ENCODE measurements at regions not wholly inside any gene's neighbourhood (a gene's known extent, or its start where the extent isn't known, plus 50 kb on each side); places are given as distances from the start of the nearest gene placed in this dataset.
A peak's percentile ranks its signal among the peaks of the same experiment; 100 is the strongest.

GRCh38 chr14:85205875-85206274 lies 324.1 kb upstream of the FLRT2 start:
- Histone ChIP-seq H3K9ac (no peak overlapping the region), H3K79me2 (ENCODE audit: insufficient read depth, low read depth) (no peaks in the 10 kb centered on the region), H3K27me3 (ENCODE audit: insufficient read depth, low read depth) (no peaks in the 10 kb centered on the region), H3K4me2 (no peak overlapping the region), H3K4me3 (IDR thresholded peaks at IDR 0.05; ENCODE audit: insufficient read depth, low read depth, low read length) (no peak overlapping the region), H4K20me1 (ENCODE audit: insufficient read depth) (no peaks in the 10 kb centered on the region), H3K27ac (no peak overlapping the region), H3K4me1 (ENCODE audit: low read depth, poor library complexity, severe bottlenecking) (no peaks in the 10 kb centered on the region), H3K36me3 (ENCODE audit: insufficient read depth) (no peaks in the 10 kb centered on the region), H2AFZ (ENCODE audit: low read depth) (no peak overlapping the region)
- TF ChIP-seq CTCF (conservative IDR thresholded peaks at IDR 0.05; ENCODE audit: low read depth, low read length) = no peak

GRCh38 chr14:85214471-85214870 lies 315.5 kb upstream of the FLRT2 start:
- no peak overlapping the region for H3K4me3 ChIP-seq (IDR thresholded peaks at IDR 0.05; ENCODE audit: insufficient read depth, low read depth, low read length)
- no peak for TF ChIP-seq CTCF (conservative IDR thresholded peaks at IDR 0.05; ENCODE audit: low read depth, low read length)
- no peaks in the 10 kb centered on the region for H4K20me1 ChIP-seq (ENCODE audit: insufficient read depth)
- no peak overlapping the region for H2AFZ ChIP-seq (ENCODE audit: low read depth)
- no peak overlapping the region for H3K9ac ChIP-seq
- no peak overlapping the region for H3K27ac ChIP-seq
- no peaks in the 10 kb centered on the region for H3K27me3 ChIP-seq (ENCODE audit: insufficient read depth, low read depth)
- H3K4me1 ChIP-seq (ENCODE audit: low read depth, poor library complexity, severe bottlenecking) = peaks cover 32% of the 10 kb centered on the region
- no peak overlapping the region for H3K4me2 ChIP-seq
- no peaks in the 10 kb centered on the region for H3K36me3 ChIP-seq (ENCODE audit: insufficient read depth)
- no peaks in the 10 kb centered on the region for H3K79me2 ChIP-seq (ENCODE audit: insufficient read depth, low read depth)

GRCh38 chr14:85217412-85217811 lies 312.5 kb upstream of the FLRT2 start:
- no peaks in the 10 kb centered on the region for H4K20me1 ChIP-seq (ENCODE audit: insufficient read depth)
- peaks cover 35% of the 10 kb centered on the region for H3K4me1 ChIP-seq (ENCODE audit: low read depth, poor library complexity, severe bottlenecking)
- no peak overlapping the region for H3K9ac ChIP-seq
- H3K27me3 ChIP-seq (ENCODE audit: insufficient read depth, low read depth) = no peaks in the 10 kb centered on the region
- H3K79me2 ChIP-seq (ENCODE audit: insufficient read depth, low read depth) = no peaks in the 10 kb centered on the region
- no peak overlapping the region for H3K4me2 ChIP-seq
- H3K36me3 ChIP-seq (ENCODE audit: insufficient read depth) = no peaks in the 10 kb centered on the region
- no peak for TF ChIP-seq CTCF (conservative IDR thresholded peaks at IDR 0.05; ENCODE audit: low read depth, low read length)
- H3K27ac ChIP-seq = no peak overlapping the region
- H3K4me3 ChIP-seq (IDR thresholded peaks at IDR 0.05; ENCODE audit: insufficient read depth, low read depth, low read length) = no peak overlapping the region
- H2AFZ ChIP-seq (ENCODE audit: low read depth) = no peak overlapping the region

- Histone ChIP-seq H3K36me3 (ENCODE audit: insufficient read depth) (no peaks in the 10 kb centered on the region), H2AFZ (ENCODE audit: low read depth) (peak overlapping the region; percentile 26; the same call in 1 of the 2 replicates), H3K27ac (peak overlapping the region; percentile 60; the same call in 1 of the 2 replicates), H3K9ac (no peak overlapping the region), H3K79me2 (ENCODE audit: insufficient read depth, low read depth) (no peaks in the 10 kb centered on the region), H4K20me1 (ENCODE audit: insufficient read depth) (no peaks in the 10 kb centered on the region), H3K4me3 (IDR thresholded peaks at IDR 0.05; ENCODE audit: insufficient read depth, low read depth, low read length) (no peak overlapping the region), H3K4me2 (no peak overlapping the region), H3K4me1 (ENCODE audit: low read depth, poor library complexity, severe bottlenecking) (peaks cover 35% of the 10 kb centered on the region), H3K27me3 (ENCODE audit: insufficient read depth, low read depth) (no peaks in the 10 kb centered on the region)
- no peak for TF ChIP-seq CTCF (conservative IDR thresholded peaks at IDR 0.05; ENCODE audit: low read depth, low read length)
Observed at GRCh38 chr14:85218982-85219381, 311.0 kb upstream of the FLRT2 start.
